Testis (tissue), 2 donors: ENCODE measurements at regions not wholly inside any gene's neighbourhood (a gene's known extent, or its start where the extent isn't known, plus 50 kb on each side); places are given as distances from the start of the nearest gene placed in this dataset.

ENCODE experiments used
- CTCF ChIP-seq, 3 experiments: fragments of 450-650 bp in 2 of 3; fragments of 200-600 bp in 1 of 3; sonication (generic) in 1 of 3; IDR thresholded peaks; one replicate each; pipeline ENCODE4 v1.5.1; 2016 to 2019; ENCODE audit warnings: antibody characterized with exemption in 3 of 3, mild to moderate bottlenecking in 2 of 3, moderate library complexity in 1 of 3
- POLR2A ChIP-seq: fragments of 450-650 bp; IDR thresholded peaks from one replicate; pipeline ENCODE4 v1.6.1; 2017; ENCODE audit warnings: antibody characterized with exemption, mild to moderate bottlenecking, moderate library complexity

GRCh38 chr10:128312250-128312649 is 186.0 kb upstream of the MKI67 start:
- TF ChIP-seq POLR2A, result no peak
- TF ChIP-seq CTCF (IDR thresholded peaks at IDR 0.05), result no peak
